Stimulated activated CD8-positive, alpha-beta memory T cell treated with anti-CD3 and anti-CD28 coated beads, Interleukin-15, amount 100 ng/mL, for 4 hours (primary cell): ENCODE measurements at regions not wholly inside any gene's neighbourhood (a gene's known extent, or its start where the extent isn't known, plus 50 kb on each side); places are given as distances from the start of the nearest gene placed in this dataset.
"Not testable (repeated sequence)": the region's sequence is repeated elsewhere in the genome, so short reads cannot be mapped to it uniquely, and the experiment has no call there.

Experiments used
- DNase-seq, 2 donors: peaks; one replicate each; pipeline ENCODE4 v3.0.0-alpha.2; 2020; ENCODE audit warnings: low read depth in 2 of 2

DNA sequence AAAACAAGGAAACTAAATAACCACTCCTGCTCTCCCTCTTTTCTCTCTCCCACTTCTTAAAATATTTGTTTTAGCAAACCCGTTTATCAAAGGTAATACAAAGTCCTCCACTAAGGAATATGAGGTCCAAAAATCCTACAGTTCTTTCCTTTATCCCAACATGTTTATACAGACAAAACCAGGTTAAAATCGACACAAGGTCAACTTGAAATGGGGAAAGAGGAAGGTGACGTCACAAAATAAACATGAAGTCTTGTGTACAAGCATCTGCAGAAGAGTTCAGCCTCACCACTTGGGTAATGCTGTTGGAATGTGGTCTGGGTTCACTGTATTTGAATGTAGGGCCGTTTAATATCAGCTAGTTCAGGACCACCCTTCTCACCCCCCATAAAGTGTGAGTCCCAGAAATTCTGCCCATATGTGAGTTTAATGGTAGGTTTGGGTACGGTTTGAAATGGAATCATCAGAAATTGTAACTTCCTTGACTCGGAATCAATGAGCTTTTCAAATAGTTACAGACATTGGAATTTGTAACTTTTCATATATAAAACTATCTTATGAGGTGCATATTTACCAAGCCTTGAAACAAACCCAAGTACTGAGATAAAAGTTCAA lies 120.0 kb upstream of the SLC38A2 start:
- no peak for DNase-seq

DNA sequence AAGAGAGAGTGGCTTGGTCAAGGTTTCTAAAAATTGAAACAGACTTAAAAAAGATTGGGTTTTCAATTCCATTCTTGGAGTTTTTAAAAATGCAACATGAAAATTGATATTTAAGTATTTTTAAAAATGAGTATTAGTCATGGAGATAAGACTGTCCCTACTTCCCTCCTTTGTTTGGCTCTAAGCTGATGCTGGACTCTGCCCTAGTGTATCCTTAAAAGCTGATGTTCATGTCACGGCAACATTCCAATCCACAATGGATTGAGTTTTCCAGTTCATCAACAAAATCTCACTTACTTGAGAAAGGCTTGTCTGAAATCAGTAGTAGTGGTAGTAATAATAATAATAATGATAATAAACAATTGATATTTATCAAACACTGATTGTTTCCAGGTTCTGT lies 119.0 kb upstream of the SLC38A2 start:
- no peak for DNase-seq

DNA sequence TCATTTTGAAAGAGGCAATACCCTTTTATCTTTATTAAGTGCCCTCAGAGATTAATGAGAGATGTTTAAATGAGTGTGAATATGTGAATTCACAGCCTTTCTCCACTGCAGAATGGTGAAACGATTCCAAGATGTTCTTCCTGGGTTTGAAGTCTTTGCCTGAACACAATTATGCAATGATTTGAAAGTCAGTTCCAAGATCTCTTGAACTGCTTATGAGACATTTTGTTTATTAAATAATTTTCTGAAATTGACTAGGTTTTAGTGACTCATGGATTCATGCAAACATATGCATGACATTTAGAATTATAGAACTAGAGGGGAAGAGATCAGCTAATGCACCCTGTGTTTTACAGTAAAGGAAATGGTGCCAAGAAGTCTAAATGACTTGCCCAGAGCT lies 118.1 kb upstream of the SLC38A2 start:
- DNase-seq: no peak

DNA sequence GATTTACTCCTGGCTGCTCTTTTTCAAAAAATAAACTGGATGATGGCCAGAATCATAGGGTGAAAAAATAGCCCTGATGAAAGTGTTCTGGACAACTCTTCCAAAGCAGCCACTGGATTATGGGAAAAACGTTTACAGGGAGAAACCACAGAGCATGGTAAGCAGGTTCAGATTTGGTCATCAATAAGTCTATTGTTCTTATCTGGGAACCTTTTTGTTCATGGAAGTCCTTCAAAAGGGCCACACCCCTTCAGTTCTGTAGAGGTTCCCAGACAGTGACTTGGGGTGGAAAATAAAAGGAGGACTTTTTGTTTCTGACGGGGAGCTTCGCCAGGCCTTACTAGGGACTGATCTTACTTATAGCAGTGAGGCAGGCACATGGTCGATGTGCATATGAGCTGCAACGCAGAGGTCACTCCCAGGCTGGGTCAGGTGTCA lies 117.4 kb upstream of the SLC38A2 start:
- DNase-seq: no peak

DNA sequence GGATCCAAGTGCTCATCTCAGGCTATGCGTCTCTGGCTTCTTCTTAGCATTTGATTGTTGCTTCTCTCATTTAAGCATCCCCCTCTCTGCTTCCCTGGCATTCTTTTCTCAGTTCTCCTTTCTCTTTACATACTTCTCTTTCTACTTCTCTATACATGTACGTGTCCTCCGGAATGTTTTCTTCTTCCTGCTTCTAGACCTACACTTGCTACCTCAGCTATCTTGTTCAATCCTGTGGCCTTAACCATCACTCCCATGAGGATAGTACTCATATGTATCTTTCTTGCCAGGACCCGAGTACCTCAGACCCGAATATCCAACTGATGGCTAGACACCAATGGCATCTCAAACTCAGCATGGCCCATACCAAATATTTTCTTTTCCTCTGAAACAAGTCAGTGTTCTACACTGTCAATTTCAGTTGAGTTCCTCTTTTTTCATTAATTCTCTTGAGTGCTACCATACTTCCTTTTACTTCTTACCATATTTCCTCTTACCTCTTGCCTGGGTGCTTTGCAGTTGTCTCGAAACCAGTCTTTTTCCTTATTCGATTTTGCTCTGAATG lies 115.1 kb upstream of the SLC38A2 start:
- DNase-seq: no peak

DNA sequence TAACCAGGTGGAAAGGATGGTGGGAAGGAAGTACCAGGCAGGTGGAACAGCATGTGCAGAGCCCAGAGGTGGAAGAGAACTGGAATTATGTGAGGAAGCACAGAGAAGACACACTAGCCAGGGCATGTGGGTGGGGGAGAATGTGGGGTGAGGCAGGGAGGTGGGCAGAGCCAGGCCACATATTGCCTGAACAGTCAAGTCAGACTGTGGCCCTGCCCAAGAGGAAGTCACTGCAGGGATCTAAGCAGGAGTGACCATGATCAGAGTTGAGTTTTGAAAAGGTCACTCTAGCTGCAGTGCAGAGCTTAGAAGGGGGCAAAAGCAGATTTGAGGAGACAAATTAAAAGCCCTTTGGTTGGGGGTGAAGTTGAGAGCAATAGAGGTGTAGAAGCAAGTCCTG lies 114.0 kb upstream of the SLC38A2 start:
- no peak for DNase-seq

DNA sequence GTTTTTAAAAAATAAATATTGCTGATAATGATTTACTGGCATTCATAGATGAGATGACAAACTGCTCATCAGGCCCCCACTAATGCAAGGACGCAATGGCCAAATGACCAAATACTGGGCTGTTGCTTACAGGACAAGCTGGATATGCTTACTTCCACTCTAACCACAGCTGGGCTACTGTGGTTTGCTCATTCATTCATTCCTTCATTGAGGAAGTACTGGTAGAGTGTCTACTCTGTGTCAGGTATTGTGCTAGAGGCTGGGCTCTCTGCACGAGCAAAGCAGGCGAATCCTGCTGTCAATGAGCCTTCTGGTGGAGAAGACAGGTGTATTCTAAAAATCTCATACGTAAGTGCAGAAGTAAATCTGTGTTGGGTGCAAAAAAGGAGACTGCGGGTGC lies 113.3 kb upstream of the SLC38A2 start:
- no peak for DNase-seq

DNA sequence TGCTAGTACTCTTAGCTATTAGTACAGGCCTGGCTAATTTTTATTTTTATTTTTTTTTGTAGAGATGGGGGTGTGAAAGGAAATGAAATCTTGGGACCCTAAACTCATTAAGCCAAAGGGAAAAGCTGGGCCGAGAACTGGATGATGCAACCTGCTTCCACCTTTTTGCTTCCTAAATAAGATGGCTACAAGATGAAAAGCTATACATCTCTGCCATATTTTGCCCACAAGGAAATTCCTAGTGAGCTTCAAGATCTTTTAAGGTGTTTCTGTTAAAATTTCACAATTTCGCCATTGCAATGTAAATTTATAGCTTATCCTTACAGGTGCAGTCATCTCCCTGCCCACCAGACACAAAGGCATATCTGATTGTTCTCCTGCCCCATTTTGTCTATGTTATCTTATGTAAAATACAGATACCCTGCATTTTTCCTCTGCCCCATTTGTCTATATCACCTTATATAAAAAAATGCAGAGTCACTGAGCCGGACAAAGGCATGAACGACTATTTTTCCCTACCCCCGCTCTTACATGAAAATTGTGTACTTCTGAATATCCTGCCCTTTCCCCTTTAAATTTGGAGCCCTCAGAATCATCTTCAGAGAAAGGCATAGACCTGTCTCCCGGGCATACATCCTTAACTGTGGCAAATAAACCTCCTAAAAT lies 112.0 kb upstream of the SLC38A2 start:
- no peak for DNase-seq

DNA sequence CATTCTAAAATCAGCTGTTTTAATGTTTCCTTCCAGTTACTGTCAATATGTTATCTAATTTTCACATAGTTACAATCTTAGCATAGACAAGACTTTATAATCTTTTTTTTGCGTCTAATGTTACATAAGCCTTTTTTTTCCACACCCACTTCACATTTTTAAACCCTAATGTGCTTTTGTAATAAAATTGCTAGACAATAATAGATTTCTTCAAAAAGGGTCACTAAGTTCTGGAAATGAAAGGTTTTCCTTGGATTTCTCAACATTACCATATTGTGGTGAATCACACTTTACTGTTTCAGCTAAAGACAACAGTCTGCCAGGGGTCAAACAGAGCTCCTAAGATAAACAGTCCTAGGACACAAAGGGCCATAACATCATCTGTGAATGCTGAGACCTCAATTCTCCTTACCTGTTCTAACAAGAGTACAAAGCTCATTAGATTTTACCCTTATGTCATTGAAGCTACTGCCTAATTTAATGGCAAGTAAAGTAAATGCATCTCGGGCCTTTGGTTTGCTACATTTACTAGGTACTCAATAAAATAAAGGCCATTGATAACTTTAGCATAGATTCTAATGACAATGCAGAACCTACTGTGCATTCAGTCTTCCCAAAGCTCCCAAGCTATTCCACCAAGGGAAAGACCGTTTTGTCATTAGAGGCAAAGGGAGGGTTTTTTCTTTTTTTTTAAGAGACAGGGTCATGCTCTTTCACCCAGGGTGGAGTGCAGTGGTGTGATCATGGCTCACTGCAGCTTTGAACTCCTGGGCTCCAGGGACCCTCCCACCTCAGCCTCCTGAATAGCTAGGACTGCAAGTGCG lies 111.2 kb upstream of the SLC38A2 start:
- DNase-seq: no peak

DNA sequence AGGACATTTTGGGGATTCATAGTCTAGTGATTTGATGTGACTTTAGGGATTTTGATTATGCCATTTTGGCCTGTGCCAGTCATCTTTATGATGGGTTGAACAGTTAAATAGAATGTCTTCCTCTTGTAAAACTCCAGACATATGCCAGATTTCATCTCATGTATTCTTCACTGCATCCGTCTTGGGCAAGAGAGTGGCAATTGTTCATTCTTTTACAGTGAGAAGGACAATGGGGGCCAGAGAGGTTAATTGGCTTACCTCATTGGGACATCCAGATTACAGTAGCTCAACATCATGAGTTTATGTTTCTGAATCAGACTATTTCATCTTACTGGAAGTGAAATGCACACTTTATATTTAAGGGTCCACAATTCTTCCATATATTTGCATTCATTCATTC lies 108.2 kb upstream of the SLC38A2 start:
- no peak for DNase-seq

DNA sequence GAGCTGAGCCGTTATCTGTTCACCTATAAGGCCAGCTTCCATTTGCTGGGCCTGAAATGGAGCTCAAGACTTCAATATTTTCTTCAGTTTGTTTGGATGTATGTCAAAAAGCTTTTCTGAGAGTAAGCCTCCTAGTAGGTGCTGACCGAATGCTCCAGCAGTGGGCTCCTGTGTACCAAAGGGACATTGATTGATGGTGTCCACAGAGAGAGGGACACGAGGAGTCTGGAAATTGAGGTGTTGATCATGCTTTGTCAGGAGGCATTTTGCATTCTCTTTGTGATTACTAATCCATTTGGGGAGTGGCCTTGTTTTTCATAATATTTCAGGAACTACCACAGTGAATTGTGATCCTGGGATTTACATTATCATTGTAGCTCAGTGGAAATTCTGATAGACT lies 107.7 kb upstream of the SLC38A2 start:
- DNase-seq: no peak

DNA sequence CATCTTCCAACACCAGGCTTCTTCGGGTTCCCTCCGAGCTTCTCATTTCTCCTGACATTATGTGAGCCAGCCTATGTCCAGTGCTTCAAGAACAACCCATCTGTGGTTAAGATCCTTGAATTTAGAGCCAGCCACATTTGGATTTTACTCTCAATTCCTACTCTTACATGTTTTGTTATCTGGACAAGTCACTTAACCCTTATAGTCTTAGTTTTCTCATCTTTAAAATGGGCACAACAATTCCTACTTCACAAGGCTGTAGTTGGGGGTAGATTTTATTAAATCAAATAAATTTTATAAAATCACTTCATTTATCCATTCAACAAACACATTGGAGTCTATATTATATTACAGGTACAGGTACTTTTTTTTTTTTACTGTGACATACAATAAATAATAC lies 105.5 kb upstream of the SLC38A2 start:
- DNase-seq: no peak

DNA sequence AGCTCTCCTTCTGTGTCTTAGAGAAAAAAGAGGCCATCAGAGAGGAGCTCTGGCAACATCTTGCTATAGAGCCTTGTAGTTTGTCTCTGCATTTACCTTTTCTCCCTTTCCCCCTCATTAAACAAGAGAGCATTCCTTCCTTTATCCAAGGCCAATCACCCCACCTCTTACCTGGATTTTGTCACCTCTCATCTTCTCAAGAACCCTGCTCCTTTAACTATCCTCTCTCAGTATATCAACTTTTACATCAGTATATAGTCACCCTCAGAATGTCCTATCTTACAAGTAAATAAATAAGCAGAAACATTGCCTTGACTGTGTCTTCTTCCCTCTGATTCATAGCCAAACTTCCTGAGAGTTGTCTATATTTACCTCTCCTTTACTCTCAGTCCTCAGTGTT lies 105.0 kb upstream of the SLC38A2 start:
- no peak for DNase-seq

DNA sequence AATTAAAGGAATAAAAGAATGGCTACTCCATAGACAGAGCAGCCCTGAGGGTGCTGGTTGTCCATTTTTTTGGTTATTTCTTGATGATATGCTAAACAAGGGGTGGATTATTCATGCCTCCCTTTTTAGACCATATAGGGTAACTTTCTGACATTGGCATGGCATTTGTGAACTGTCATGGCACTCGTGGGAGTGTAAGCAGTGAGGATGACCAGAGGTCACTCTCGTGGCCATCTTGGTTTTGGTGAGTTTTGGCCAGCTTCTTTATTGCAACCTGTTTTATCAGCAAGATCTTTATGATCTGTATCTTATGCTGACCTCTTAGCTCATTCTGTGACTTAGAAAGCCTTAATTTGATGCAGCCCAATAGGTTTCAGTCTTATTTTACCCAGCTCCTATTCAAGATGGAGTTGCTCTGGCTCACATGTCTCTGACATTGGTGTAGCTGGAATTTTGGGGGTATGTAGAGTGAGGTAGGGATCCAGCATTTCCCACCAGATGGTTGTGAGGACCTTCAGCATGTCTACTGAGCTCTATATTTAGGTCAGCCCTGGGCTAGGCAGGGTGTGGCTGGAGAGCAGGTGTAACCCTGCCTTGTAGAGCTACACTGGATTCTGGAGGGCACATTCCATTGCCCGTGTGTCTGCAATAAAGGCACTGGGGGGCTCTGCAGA lies 103.5 kb upstream of the SLC38A2 start:
- no peak for DNase-seq

DNA sequence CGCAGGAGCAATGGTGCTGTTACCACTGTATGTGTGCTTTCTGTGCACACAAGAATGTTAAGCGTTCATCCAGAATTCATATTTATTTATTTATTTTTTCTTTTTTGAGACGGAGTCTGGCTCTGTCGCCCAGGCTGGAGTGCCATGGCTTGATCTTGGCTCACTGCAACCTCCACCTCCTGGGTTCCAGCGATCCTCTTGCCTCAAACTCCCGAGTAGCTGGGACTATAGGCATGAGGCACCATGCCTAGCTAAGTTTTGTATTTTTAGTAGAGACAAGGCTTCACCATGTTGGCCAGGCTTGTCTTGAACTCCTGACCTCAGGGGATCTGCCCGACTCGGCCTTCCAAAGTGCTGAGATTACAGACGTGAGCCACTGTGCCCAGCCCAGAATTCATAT lies 101.8 kb upstream of the SLC38A2 start:
- not testable (repeated sequence) for DNase-seq

DNA sequence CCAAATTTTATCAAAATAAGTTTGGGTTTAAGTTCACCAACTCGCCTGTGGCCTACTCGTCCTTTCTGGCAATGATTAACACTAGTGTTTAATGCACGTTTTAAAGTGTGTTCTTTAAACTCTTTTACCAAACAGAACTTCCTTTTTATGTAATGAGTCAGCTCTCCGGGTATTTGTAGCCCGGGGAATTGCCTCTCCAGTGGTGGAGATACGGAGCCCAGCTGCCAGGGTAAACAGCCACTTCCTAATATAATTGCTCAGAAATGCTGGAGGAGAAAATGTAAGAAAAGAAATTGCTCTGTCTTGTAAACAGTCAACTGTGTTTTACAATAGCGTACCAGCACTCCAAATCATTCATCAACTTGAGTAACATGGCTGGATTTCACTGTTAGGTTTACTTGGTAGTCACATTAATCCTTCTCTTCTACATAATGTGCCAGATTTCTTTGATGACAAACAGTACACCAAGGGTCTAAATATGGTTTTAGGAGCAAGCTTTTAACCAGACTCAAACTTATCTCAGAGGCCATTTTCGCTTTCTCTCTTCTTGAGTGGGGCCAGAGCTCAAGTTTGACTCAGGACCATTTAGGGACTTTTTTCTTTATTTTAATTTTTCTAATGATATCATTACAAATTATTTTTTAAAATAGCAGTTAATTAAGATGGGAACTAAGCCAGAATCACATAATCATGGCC lies 101.2 kb upstream of the SLC38A2 start:
- no peak for DNase-seq

DNA sequence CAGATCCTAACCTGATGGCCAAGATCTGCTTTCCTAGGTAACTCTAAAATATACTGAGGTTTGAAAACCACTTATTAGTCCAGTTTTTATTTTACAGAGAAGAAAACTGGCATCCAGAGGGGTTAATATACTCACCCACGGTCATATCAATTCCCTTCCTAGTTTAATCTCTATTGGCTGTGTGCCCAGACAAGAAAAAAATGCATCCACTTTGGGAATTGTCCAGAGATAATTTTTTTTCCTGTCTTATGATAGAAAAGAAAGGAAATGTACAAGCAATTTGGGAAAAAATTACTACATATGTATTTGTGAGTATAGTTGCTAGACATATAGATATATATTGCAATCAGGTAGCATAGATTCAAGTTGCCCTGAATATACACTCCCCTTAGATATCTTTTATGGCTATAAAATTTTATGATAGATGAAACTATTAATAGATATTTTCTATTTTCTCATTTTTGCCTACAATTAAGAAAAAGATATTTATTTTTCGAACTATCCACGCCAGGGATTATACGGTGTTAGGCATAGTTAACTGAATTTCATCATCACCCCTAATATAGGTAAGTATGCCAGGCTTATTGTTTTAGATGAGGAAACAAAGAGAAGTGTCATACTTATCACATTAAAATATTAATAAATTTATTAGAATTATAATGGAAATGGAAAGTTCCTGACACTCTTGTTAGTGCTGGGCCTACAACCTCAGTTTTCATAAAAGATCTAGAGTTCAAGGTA lies 100.5 kb upstream of the SLC38A2 start:
- DNase-seq: no peak

DNA sequence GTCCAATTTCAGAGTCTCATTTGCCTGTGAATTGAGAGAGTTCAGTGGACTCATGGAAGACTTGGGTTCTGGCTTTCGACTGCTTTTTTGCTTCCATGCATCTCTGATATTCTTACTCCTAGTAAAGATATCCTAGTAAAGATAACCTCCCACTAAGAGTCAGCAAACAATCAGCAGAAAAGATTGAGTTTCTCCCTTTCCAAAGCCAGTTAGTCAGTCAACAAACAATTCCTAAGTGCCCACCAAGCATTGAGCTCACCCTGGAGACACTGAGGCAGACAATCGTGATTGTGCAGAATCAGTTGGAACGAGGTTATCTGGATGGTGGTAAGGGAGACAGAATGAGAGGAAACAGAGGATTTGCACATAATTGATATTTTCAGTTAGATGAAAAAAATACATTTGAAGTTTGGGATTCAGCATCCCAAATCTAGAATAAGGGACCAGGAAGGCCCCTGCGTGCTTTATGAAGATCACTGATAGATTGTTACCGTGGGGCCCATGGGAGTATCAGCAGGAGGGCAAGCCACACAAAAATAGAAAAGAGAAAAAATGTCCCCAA lies 99.7 kb upstream of the SLC38A2 start:
- no peak for DNase-seq

DNA sequence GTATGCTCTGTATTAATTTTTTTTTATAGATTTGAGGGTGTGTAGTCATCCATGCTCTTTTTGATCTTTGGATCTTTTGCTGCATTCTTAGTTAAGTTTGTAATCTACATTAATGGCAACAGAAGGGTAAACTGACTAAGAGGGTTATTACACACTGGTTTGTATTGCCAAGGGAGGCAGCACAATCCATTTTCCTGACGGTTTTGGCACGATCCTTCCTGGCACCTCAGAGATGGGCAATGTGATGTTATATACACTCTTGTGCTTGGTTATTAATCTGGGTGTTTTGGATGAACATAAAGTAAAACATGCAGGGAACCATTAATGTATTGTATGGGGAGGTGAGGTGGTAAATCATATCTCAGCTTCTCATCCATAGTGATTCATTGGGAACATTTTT lies 98.8 kb upstream of the SLC38A2 start:
- DNase-seq: no peak

DNA sequence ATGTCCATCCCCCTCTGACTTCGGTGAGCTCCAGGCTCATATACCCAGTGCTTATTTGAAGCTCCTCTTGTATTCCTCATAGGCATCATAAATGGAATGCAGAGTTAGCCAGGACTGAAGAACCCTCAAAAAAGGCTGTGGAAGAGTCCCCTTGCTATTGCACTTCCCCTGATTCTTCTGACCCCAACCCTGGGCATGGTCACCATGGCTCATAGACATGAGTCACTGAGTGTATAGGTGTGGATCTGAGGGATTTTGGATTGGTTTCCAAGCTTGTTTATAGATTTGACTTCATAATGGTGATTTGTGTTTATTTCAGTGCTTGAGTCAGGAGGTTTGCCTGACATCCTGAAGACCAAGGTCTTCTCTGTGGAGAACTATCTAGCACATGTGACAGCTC lies 98.4 kb upstream of the SLC38A2 start:
- DNase-seq: no peak
